ENCODE measurements at regions not wholly inside any gene's neighbourhood (a gene's known extent, or its start where the extent isn't known, plus 50 kb on each side); places are given as distances from the start of the nearest gene placed in this dataset.

- intact Hi-C loops (cut with DNase I): loop anchor here in 1 of 10 donors (1.0 kb wide), 1 partner anchor 23 kb away; no protein-coding TSS in a partner anchor
- Histone ChIP-seq H3K4me3 (peak overlapping the region in 1 of 10 donors; percentile 82), H3K36me3 (no peaks in the 10 kb centered on the region), H3K4me1 (peaks cover 37 to 100% (median 86%) of the 10 kb centered on the region in 9 donors), H3K27ac (peak overlapping the region; percentile 77 to 97 (median 92)), H3K9me3 (no peaks in the 10 kb centered on the region), H3K27me3 (peaks cover 0 to 16% (median 0%) of the 10 kb centered on the region in 7 donors)
- DNase-seq (peak; percentile 68 to 80), ATAC-seq (peak; percentile 62 to 89 (median 78))
- no peak for TF ChIP-seq CTCF (IDR thresholded peaks at IDR 0.05)
- WGBS, 2 donors: 9 to 15% methylated on average over 5 of the region's 5 CpGs
These were observed 91.5 kb upstream of the IPO9 start for GRCh38 chr1:201737352-201738060.

- Histone ChIP-seq H3K4me1 (peaks cover 37 to 100% (median 86%) of the 10 kb centered on the region in 9 donors), H3K27me3 (peaks cover 0 to 16% (median 0%) of the 10 kb centered on the region in 7 donors), H3K4me3 (peak overlapping the region; percentile 63 to 93 (median 86)), H3K9me3 (no peaks in the 10 kb centered on the region), H3K27ac (peak overlapping the region; percentile 77 to 97 (median 92)), H3K36me3 (peaks cover 0 to 12% (median 2%) of the 10 kb centered on the region in 9 donors)
- intact Hi-C loops (cut with DNase I): no loop called here
- DNase-seq (no peak), ATAC-seq (peak in 6 of 8 donors; percentile 4 to 40 (median 16))
- WGBS, 2 donors: 13 to 15% methylated on average over 12 of the region's 12 CpGs
- no peak for TF ChIP-seq CTCF (IDR thresholded peaks at IDR 0.05)
These were observed 89.9 kb upstream of the IPO9 start for GRCh38 chr1:201739080-201739479.

- intact Hi-C loops (cut with DNase I): loop anchor here in 4 of 10 donors (2.0 to 5.0 kb wide), 4 partner anchors 38 to 53 kb away; no protein-coding TSS in a partner anchor
- WGBS, 2 donors: 1% methylated on average over 38 of the region's 38 CpGs
These were observed 89.4 kb upstream of the IPO9 start for GRCh38 chr1:201739492-201740085.

More at GRCh38 chr1:201739492-201740085, 89.4 kb upstream of the IPO9 start:
- H3K4me1 ChIP-seq: peaks cover 34 to 100% (median 87%) of the 10 kb centered on the region in 9 donors
- ATAC-seq (peak; percentile 45 to 75 (median 70)), DNase-seq (peak; percentile 62 to 69)
- no peaks in the 10 kb centered on the region for H3K9me3 ChIP-seq
- TF ChIP-seq CTCF (IDR thresholded peaks at IDR 0.05): peak in 1 of 9 donors; percentile 11
- H3K4me3 ChIP-seq: peak overlapping the region; percentile 63 to 93 (median 86)
- H3K27ac ChIP-seq: peak overlapping the region; percentile 77 to 97 (median 92)
- H3K27me3 ChIP-seq: peaks cover 0 to 16% (median 0%) of the 10 kb centered on the region in 7 donors
- H3K36me3 ChIP-seq: peaks cover 0 to 17% (median 8%) of the 10 kb centered on the region in 9 donors

Data from heart right ventricle (tissue), 16 donors.